ENCODE measurements at regions not wholly inside any gene's neighbourhood (a gene's known extent, or its start where the extent isn't known, plus 50 kb on each side); places are given as distances from the start of the nearest gene placed in this dataset.

DNA sequence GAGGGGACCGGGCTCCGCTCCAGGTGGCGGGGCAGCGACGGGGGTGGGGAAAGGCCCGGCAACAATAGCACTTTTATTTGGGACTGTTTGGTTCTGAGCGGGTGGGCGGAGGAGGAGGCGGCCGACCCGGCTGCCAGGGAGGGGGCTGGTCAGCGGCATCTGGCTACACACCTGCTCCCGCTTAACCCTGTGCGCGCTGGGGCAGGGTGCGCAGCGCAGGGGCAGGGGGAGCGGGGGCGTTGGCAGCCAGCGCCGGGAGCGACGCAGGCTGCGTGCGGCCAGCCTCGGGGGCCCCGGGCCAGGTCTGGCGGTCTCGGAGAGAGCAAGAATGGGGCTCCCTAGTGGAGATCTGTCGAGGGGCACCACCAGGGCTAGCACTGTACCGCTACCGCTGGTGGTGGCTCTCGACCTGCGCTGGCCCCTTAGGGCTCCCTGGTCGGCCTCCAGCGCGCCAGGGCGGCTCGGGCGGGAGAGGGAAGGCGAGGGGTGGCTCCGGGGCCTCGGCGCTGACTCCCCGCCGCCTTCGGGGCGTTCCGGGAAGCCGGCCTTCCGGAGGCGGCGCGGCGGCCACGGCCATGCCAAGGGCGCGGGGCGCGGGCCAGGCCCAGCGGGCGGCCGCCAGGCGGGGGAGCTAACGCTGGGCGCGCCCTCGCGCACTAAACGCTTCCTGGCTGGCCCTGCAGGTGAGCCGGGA is 92.4 kb downstream of the NCR2 start:
- DNase-seq (ENCODE audit: low spot score): no peak
- intact Hi-C loops (cut with DNase I): loop anchor here (2.0 to 10.0 kb wide), 5 partner anchors 15 to 163 kb away; no protein-coding TSS in a partner anchor

DNA sequence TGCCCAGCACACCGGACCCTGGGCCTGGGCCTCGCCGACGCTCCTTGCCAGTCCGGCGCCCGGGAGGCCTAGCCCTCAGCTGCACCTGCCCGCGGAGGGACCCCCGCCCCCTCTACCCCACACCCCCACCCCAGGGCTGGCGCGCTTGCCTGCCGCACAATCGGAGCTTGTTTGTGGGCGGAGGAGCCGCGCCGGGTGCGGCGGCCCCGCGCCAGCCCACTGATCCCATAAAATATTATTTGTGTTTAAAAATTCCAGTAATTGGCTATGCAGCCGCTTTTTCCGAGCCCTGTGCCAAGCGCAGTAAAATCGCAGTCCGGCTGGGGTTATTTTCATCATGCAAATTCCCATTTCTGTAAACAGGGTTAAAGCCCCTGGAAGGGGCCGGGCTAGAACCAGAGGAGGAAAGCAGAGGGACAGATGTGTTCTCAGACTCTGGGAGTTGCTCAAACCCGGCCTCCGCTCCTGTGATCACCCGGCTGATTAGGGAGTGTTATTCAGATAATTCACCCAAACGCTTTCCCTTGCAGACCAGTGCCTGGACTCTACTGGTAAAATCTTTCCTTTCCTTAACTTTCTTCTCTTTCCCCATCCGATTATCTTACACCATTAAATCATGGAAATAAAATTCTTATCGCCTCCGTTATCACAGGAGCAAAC is 93.1 kb downstream of the NCR2 start:
- intact Hi-C loops (cut with DNase I): loop anchor here (2.0 to 10.0 kb wide), 3 partner anchors 14 to 76 kb away; no protein-coding TSS in a partner anchor
- no peak for DNase-seq (ENCODE audit: low spot score)

DNA sequence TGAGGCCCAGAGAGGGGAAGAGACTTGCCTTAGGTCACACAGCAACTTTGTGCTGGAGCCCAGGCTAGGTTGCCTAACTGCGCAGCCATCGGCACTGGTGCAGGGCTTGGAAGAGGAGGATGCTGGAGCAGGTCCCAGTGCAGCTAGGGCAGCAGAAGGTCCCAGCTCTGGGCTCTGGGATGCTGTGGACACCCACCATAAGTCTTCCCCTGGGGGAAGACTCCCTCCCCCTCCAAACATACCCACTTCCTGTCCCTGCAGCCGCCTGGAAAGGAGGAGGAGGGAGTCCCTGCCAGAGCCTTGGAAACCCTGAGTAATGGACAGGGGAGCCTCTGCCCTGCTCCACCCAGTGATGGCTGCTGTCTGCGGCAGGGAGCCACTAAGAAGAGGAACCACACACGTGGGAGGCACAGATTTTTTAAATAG is 93.6 kb downstream of the NCR2 start:
- intact Hi-C loops (cut with DNase I): loop anchor here (2.0 to 10.0 kb wide), 3 partner anchors 14 to 76 kb away; no protein-coding TSS in a partner anchor

DNA sequence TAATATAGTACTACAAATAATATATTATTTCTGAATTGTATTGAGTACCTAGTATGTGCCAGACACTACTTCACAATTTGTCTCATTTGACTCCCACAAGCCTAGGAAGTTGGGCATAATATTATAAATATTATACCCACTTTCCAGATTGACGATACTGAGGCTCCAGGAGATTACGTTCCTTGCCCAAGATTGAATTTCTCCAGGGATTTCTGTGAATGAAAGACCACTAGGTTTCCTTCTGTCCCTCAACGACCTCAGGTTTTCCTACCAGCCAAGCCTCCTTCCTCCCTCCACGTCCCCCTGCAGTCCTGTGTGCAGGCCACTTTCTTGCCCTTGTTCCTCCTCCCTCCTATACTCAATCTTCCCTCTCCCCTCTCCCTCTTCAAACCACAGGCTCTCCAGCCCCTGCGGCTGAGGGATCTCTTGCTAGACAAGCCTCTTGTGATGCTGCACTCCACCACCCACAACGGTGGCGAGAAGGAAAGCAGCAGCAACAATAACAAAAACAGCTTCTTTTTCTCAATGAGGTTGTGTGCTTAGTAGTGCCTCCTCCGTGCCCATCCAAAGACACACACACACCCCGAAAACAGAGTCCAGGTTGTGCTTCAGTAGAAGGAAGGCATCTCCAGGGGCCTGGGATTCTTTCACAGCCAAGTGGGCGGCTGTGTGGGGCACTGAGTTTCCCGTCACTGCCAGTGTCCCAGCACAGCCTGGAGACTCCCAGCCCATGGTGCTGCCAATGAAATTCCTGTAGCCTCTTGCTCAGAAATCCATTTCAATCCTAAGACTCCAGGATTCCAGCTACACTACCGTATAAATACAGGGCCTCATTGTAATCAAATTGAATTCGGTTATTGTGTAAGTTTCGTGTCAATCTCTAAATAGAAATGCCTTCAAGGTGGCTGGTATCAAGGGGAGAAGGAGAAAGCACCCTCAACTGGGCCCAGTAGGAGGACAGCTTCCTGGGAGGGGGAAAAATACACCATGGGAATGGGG is 94.4 kb downstream of the NCR2 start:
- intact Hi-C loops (cut with DNase I): loop anchor here (2.0 to 10.0 kb wide), 3 partner anchors 13 to 75 kb away; no protein-coding TSS in a partner anchor
- DNase-seq (ENCODE audit: low spot score): no peak

More for the DNA sequence above, 93.6 kb downstream of the NCR2 start:
- DNase-seq (ENCODE audit: low spot score): no peak

DNA sequence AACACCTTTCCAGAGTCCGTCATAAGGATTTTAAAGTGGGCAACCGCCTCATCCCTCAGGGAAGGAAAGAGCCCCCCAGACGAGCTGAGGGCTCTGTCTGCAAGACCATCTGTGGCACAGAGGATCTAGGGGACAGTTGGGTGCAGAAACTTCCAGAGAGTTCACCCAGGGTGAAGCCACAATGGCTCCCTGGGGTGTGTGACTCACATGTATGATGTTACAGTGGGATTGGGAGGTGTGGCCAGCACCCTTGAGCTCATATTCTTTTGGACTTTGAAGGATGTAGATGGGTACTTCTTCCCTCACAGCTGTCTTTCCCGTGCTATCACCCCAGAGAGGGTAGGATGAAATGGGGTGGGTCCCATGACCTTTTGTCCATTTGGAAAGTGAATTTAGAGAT is 95.5 kb downstream of the NCR2 start:
- DNase-seq (ENCODE audit: low spot score): no peak
- intact Hi-C loops (cut with DNase I): no loop called here

DNA sequence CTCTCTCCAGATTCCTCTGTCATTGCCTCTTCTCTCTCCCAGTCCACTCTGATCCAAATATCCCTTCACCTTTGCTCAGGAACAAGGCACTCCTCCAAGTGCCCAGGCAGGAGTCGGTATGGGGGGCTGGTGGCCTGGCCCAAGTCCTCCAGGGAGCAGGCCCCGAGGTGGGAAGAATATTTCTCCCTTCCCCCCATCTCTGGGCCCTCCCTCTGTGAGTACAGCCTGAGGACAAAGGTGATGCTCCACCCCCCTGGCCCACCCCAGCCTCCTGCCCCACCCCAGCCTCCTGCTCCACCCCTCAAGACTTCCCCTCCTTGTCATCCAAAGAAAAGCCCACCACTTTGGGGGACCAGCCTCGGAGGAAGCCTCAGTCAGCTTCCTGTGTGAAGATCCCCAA is 96.9 kb downstream of the NCR2 start:
- DNase-seq (ENCODE audit: low spot score): no peak
- intact Hi-C loops (cut with DNase I): no loop called here

DNA sequence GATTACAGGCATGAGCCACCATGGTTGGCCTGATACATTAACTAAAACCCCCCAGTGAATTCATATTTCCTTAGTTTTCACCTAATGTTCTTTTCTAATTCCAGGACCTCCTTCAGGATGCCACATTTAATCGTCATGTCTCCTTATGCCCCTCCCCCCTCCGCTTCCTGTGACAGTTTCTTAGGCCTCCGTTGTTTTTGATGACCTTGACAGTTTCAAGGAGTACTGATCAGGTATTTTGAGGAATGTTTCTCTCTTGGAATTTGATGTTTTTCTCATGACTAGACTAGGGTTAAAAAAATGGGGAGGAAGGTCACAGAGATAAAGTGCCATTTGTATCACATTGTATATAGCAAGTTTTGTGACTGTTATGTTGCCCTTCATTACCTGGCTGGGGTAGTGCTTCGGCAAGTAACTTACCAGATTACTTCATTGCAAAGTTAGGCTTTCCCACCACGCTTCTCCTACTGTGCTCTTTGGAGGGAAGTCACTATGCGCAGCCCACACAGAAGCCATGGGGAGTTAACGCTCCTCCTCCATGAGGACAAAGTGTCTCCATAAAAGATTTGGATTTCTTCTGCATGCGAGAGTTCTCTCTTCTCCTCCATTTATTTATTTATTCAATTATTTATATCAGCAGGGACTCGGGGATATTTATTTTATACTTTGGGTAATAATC is 99.5 kb downstream of the NCR2 start:
- intact Hi-C loops (cut with DNase I): no loop called here
- DNase-seq (ENCODE audit: low spot score): no peak

DNA sequence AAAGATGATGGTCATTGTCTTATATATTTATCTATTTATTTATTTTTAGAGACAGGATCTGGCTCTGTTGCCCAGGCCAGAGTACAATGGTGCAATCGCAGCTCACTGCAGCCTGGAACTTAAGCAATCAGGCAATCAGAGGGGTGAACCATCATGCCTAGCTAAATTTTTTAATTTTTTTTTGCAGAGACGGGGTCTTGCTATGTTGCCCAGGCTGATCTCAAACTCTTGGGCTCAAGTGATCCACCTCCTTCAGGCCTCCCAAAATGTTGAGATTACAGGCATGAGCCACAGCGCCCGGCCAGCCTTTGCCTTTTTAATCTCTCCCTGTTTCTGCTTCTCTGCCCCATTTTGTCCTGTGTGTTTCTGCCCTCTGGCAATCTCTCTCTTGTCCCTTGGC is 102.2 kb downstream of the NCR2 start:
- DNase-seq (ENCODE audit: low spot score): no peak
- intact Hi-C loops (cut with DNase I): no loop called here

DNA sequence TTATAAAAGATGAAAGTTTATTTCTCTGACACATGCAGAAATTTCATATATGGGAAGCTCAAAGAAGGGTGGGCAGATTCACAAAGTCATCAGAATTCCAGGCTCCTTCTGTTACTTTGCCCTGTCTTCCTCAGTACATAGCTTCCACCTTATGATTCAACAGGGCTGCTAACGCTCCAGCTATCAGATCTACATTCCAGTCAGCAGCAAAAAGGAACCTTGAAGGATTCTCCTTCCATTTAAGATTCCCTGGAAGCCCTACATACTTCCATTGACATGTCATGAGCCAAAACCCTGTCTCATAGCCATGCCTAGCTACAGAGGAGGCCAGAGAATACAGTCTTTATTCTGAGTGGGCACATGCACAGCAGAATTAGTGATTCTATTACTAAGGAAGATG is 103.3 kb downstream of the NCR2 start:
- intact Hi-C loops (cut with DNase I): no loop called here
- no peak for DNase-seq (ENCODE audit: low spot score)

DNA sequence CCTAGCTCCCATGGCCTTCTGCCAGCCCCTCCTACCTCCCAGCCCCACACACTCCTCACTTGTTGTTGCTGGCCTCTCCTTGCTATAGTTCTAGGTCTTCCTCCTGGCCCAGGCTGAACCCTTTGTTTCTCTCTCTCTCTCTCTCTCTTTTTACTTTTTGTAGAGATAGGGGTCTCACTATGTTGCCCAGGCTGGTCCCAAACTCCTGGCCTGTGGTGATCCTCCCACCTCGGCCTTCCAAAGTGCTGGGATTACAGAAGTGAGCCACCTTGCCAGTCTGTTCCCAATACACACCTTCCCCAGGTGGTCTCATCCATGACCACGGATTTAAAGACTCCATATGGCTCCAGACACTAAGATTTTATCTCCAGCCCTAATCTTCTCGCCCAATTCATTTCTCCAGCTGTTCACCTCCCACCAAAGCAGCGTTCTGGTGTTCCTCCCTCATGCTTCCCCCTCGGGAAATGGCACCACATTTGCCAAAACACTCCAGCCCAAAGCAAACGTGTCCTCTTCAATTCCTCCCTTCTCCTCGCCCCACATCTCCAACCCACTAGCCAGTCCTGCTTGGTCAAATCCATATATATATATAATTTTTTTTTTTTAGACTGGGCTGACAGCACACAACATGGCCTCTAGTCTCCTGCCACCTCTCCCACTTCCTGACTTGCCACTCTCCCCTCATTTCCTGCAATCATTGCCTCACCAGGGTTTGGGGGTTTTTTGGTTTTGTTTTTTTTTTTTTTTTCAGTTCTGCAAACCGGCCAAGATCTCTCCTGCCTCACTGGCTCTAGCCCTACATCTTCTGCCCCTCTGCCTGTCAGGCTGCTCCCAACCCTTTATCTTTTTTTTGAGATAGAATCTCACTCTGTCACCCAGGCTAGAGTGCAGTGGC is 104.4 kb downstream of the NCR2 start:
- no peak for DNase-seq (ENCODE audit: low spot score)
- intact Hi-C loops (cut with DNase I): no loop called here

DNA sequence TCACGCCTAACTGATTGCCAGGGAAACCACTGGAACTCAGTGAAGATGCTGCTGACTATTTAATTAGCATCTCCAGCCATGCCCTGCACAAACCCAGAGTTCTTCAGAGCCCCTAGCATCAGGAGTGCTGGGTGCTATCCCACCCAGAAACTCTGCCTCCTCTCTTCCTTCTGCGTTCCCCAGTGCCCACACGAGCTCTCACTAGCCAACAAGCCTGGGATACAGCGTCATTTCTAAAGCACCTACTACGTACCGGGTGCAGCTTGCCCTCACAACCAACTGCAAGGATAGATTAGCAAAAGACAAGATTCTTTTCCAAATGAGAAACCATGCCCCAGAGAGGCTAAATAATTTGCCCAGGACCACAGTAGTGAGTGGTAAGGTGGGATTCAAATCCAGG is 105.2 kb upstream of the FOXP4 start:
- DNase-seq (ENCODE audit: low spot score): no peak
- intact Hi-C loops (cut with DNase I): no loop called here

DNA sequence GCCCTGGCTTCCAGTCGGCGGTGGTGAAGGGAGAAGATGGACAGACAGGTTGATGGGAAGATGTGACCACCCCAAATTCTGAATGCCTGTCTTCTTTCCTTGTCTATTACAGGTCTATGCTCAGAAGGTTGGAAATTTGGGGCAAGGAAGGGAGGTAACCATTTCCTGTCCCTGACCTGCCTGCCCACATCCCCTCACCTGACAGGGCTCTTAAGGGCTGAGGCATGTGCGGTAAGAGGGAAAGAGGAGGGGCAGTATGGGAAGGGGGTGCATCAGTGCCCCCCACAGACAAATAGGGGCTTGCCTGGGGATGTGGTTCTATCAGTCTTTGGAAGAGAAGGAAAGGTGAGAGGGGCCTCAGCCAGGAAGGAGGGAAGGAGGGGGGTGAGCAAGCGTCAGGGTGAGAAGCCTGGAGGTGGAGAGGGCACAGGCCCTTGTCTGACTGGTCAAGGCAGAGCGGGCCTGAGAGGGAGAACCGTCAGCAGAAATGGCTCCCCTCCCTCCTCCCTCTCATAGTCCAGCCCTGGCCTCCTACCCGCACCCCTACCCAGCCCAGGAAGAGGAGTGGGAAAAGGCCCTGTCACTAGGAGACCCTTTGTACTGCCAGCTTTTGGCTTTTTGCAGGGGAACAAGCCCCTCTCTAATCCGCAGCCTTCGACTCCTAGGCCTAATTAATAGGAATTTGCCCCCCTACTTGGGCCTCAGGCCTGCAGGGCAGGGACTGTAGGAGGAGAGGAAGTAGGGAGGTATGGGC is 104.4 kb upstream of the FOXP4 start:
- intact Hi-C loops (cut with DNase I): loop anchor here (2.0 kb wide), 1 partner anchor 13 kb away; no protein-coding TSS in a partner anchor
- DNase-seq (ENCODE audit: low spot score): no peak

DNA sequence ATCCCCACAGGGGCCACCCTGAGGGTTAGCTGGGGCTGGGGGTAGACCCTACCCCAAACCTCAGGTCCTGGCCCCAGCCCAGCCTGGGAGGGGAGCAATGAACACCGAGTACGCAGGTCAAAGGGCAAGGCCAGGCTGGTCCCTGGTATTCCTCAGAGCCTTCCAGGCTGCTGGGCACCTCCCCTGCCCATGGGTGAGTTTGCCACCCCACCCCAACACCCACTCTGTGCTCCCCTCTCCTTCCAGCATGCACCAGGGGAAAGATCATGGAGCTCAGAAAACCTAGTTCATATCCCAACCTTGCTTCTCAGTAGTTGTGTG is 103.9 kb upstream of the FOXP4 start:
- DNase-seq (ENCODE audit: low spot score): no peak
- intact Hi-C loops (cut with DNase I): loop anchor here (2.0 kb wide), 1 partner anchor 14 kb away; no protein-coding TSS in a partner anchor

DNA sequence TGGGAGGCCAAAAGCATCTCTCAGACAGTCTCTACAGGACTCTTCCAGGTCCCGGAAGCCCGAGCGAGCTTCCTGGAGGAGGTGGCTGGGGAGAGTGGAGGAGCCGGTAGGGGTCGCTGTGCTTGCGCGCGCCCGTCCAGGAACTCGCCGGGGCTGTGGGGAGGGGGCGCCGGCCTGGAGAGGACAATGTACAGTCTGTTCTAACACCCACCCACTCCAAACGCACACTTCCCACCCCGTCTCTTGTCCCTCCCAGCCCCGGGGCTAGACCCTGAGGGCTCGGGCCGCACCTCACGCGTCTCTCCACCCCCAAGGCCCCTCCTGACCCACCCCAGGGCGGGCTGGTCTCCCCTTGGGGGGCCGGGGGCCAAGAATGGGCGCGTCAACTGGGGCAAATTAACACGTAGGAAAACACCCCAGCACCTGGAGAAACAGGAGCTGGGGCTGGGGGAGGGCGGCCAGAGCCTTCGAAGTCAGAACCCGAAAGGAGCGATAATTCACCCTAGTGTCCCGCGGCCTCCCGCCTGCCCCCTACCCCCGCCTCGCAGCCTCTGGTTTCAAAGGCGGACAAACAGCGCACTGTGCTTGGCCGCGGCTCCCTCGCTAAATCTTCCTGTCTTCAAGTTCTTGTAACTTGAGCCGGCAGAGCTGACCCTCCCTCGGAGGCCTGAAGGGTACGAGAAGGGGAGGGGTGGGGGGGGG is 103.2 kb upstream of the FOXP4 start:
- no peak for DNase-seq (ENCODE audit: low spot score)
- intact Hi-C loops (cut with DNase I): loop anchor here (2.0 kb wide), 1 partner anchor 14 kb away; no protein-coding TSS in a partner anchor

DNA sequence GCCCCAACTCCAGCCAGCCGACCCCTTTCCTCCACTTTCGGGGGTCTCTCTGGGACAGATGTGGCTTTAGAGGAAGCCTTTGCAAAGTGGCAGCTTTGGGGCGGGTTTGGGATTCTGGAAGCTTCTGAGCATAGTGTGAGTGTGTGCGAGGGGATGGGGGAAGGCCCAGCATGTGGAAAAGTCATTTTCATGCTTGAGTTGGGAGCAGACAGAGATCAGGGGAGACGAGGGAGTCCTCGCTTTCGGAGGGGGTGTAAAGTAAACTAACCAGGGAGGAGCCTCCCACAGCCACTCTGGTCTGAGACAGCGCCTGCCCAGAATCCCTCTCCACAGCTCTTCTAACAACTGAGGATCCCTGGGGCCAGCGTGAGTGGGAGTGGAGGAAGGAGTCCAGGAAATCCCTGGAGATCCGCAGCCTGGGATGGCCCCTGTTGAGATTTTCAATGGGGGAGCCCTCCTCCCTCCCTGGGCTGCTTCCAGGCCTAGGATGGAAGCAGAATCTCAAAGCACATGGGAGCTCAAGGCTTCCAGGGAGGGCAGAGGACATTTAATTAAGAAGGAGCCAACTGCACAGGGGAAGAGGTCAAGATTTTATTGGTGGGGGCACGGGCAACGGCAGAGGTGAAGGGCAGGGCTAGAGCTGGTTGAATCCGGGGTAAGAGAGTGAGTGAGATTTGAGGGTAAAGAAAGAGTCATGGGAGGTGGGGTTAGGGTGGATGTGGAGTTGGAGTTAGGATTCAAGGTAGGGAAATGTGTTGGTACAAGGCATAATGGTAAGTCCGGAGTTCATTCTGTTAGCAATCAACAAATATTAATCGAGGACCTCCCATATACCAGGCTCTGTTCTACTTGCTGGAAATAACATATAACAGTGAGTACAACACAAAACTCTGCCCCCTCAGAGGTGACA is 102.3 kb upstream of the FOXP4 start:
- intact Hi-C loops (cut with DNase I): loop anchor here (2.0 kb wide), 1 partner anchor 15 kb away; no protein-coding TSS in a partner anchor
- no peak for DNase-seq (ENCODE audit: low spot score)

DNA sequence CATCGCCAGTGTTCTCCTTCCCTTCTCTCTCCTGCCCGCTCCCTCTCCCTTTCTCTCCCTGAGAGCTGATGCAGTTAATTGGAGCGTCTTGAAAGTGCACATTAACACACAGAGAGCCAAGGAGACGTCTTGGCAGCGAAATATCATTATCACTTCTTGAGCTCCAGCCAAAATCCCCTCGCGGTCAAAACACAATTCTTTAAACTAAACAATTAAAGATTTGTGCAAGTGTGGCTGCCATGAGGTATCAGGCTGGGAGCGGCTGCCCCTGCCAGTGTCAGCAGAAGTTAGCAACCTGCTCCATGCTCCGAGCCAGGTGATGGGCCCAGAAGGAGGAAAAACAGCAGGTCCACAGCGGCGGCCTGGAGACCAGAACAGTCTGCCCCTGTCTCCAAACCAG is 100.9 kb upstream of the FOXP4 start:
- DNase-seq (ENCODE audit: low spot score): no peak
- intact Hi-C loops (cut with DNase I): no loop called here
